ENCODE measurements at regions not wholly inside any gene's neighbourhood (a gene's known extent, or its start where the extent isn't known, plus 50 kb on each side); places are given as distances from the start of the nearest gene placed in this dataset.

GRCh38 chr7:13028825-13029099 lies 341.3 kb downstream of the ARL4A start:
- no peak for TF ChIP-seq CTCF (IDR thresholded peaks at IDR 0.05)
- TF ChIP-seq ZFX (IDR thresholded peaks at IDR 0.05; ENCODE audit: borderline replicate concordance) = no peak

Measured in 22Rv1 (cell line).